Neural cell (in vitro differentiated cells): ENCODE measurements at regions not wholly inside any gene's neighbourhood (a gene's known extent, or its start where the extent isn't known, plus 50 kb on each side); places are given as distances from the start of the nearest gene placed in this dataset.

Experiments
- EP300 ChIP-seq: fragments of 450-650 bp; conservative IDR thresholded peaks from 2 replicates; pipeline ENCODE4 v1.6.1; 2014; ENCODE audit warnings: antibody characterized with exemption, mild to moderate bottlenecking, moderate library complexity; ENCODE audit not compliant: poor library complexity, severe bottlenecking
- EZH2 ChIP-seq: fragments of 200-600, 300-800 bp; shearing (Covaris generic), sonication (generic); IDR thresholded peaks from 2 replicates; pipeline ENCODE4 v1.6.1; 2014; ENCODE audit warnings: antibody characterized with exemption, low read length, borderline replicate concordance, mild to moderate bottlenecking; ENCODE audit not compliant: insufficient read depth, poor library complexity, severe bottlenecking
- MXI1 ChIP-seq: fragments of 450-650 bp; conservative IDR thresholded peaks from 2 replicates; pipeline ENCODE4 v1.6.1; 2014; ENCODE audit warnings: antibody characterized with exemption, mild to moderate bottlenecking; ENCODE audit not compliant: poor library complexity, severe bottlenecking
- POLR2AphosphoS5 ChIP-seq: IDR thresholded peaks from 2 replicates; pipeline ENCODE4 v1.6.1; 2012
- RAD21 ChIP-seq: fragments of 450-650 bp; conservative IDR thresholded peaks from 2 replicates; pipeline ENCODE4 v1.6.1; 2014; ENCODE audit warnings: antibody characterized with exemption, mild to moderate bottlenecking, moderate library complexity
- TF ChIP-seq, protein P1 (sequence below): fragments of 450-650 bp; IDR thresholded peaks from 2 replicates; pipeline ENCODE4 v1.5.1; 2014; ENCODE audit warnings: antibody characterized with exemption, mild to moderate bottlenecking, moderate library complexity; ENCODE audit not compliant: poor library complexity, severe bottlenecking
- TF ChIP-seq, protein P2 (sequence below): IDR thresholded peaks from 2 replicates; pipeline ENCODE4 v1.6.1; 2012; ENCODE audit warnings: borderline replicate concordance

DNA sequence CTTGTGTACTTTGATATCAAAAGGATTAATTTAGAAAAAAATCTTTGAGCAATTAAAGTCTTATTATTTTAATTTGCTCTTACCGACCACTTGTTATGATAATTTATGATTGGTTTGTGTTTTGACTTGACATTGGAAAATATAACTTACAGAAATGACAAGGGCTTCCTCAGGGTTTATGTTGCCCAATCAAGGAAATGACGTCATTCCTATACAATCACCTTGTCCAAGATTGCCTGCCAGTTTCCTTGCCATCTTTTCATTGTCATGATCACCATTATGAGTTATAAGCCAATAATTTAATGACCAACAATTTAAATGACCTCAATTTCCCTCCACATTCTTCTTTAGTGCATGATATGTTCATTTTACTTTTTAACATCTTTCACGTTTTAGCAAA lies 351.8 kb upstream of the TMEFF2 start:
- TF ChIP-seq EZH2 (no peak), EP300 (no peak), RAD21 (no peak), POLR2AphosphoS5 (no peak), MXI1 (no peak)
- TF ChIP-seq, protein P1, sequence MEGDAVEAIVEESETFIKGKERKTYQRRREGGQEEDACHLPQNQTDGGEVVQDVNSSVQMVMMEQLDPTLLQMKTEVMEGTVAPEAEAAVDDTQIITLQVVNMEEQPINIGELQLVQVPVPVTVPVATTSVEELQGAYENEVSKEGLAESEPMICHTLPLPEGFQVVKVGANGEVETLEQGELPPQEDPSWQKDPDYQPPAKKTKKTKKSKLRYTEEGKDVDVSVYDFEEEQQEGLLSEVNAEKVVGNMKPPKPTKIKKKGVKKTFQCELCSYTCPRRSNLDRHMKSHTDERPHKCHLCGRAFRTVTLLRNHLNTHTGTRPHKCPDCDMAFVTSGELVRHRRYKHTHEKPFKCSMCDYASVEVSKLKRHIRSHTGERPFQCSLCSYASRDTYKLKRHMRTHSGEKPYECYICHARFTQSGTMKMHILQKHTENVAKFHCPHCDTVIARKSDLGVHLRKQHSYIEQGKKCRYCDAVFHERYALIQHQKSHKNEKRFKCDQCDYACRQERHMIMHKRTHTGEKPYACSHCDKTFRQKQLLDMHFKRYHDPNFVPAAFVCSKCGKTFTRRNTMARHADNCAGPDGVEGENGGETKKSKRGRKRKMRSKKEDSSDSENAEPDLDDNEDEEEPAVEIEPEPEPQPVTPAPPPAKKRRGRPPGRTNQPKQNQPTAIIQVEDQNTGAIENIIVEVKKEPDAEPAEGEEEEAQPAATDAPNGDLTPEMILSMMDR = no peak
- TF ChIP-seq, protein P2, sequence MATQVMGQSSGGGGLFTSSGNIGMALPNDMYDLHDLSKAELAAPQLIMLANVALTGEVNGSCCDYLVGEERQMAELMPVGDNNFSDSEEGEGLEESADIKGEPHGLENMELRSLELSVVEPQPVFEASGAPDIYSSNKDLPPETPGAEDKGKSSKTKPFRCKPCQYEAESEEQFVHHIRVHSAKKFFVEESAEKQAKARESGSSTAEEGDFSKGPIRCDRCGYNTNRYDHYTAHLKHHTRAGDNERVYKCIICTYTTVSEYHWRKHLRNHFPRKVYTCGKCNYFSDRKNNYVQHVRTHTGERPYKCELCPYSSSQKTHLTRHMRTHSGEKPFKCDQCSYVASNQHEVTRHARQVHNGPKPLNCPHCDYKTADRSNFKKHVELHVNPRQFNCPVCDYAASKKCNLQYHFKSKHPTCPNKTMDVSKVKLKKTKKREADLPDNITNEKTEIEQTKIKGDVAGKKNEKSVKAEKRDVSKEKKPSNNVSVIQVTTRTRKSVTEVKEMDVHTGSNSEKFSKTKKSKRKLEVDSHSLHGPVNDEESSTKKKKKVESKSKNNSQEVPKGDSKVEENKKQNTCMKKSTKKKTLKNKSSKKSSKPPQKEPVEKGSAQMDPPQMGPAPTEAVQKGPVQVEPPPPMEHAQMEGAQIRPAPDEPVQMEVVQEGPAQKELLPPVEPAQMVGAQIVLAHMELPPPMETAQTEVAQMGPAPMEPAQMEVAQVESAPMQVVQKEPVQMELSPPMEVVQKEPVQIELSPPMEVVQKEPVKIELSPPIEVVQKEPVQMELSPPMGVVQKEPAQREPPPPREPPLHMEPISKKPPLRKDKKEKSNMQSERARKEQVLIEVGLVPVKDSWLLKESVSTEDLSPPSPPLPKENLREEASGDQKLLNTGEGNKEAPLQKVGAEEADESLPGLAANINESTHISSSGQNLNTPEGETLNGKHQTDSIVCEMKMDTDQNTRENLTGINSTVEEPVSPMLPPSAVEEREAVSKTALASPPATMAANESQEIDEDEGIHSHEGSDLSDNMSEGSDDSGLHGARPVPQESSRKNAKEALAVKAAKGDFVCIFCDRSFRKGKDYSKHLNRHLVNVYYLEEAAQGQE = no peak
